Testis (tissue), 2 donors: ENCODE measurements at regions not wholly inside any gene's neighbourhood (a gene's known extent, or its start where the extent isn't known, plus 50 kb on each side); places are given as distances from the start of the nearest gene placed in this dataset.

Source experiments
- DNase-seq: peaks from one replicate; pipeline ENCODE4 v3.0.0-alpha.2; 2019
- H3K27ac ChIP-seq, 2 donors: fragments of 200-600 bp; sonication (generic); one replicate each; pipeline ENCODE4 v1.5.1; 2019
- H3K27me3 ChIP-seq: fragments of 200-600 bp; sonication (generic); one replicate; pipeline ENCODE4 v1.5.1; 2019
- H3K36me3 ChIP-seq: fragments of 200-600 bp; sonication (generic); one replicate; pipeline ENCODE4 v1.5.1; 2017; ENCODE audit warnings: low read depth; ENCODE audit errors: missing control alignments
- H3K4me1 ChIP-seq: fragments of 200-600 bp; sonication (generic); one replicate; pipeline ENCODE4 v1.5.1; 2019
- H3K4me3 ChIP-seq, 2 donors: fragments of 200-600 bp; sonication (generic); one replicate each; pipeline ENCODE4 v1.5.1; 2017 to 2019
- H3K9me3 ChIP-seq: fragments of 200-600 bp; sonication (generic); one replicate; pipeline ENCODE4 v1.5.1; 2017
- CTCF ChIP-seq, 3 experiments: fragments of 450-650 bp in 2 of 3; fragments of 200-600 bp in 1 of 3; sonication (generic) in 1 of 3; IDR thresholded peaks; one replicate each; pipeline ENCODE4 v1.5.1; 2016 to 2019; ENCODE audit warnings: antibody characterized with exemption in 3 of 3, mild to moderate bottlenecking in 2 of 3, moderate library complexity in 1 of 3
- POLR2A ChIP-seq: fragments of 450-650 bp; IDR thresholded peaks from one replicate; pipeline ENCODE4 v1.6.1; 2017; ENCODE audit warnings: antibody characterized with exemption, mild to moderate bottlenecking, moderate library complexity
- WGBS, 2 donors: methylation state at CpG; one replicate each; pipeline ENCODE4 v1.1.5; 2018; 5-methylcytosine and 5-hydroxymethylcytosine counted together
- intact Hi-C: fragments of 100-400 bp; cut with DNase I; formaldehyde crosslinking; loops from one replicate; pipeline ENCODE4 v1.15.1; 2023; ENCODE audit warnings: low total_unique reads

GRCh38 chrX:13261348-13261747, 58.5 kb downstream of the ATXN3L start:
- no peak overlapping the region for H3K4me3 ChIP-seq
- 83 to 93% methylated on average over 5 of the region's 5 CpGs for WGBS, 2 donors
- no peak for DNase-seq
- no peaks in the 10 kb centered on the region for H3K36me3 ChIP-seq
- H3K9me3 ChIP-seq: no peaks in the 10 kb centered on the region
- intact Hi-C loops: no loop called here
- H3K4me1 ChIP-seq: no peaks in the 10 kb centered on the region
- no peak overlapping the region for H3K27ac ChIP-seq
- TF ChIP-seq CTCF (IDR thresholded peaks at IDR 0.05) (no peak), POLR2A (no peak)
- no peaks in the 10 kb centered on the region for H3K27me3 ChIP-seq

GRCh38 chrX:13260598-13260997, 59.3 kb downstream of the ATXN3L start:
- Histone ChIP-seq H3K4me1 (no peaks in the 10 kb centered on the region), H3K36me3 (no peaks in the 10 kb centered on the region), H3K27ac (no peak overlapping the region), H3K27me3 (no peaks in the 10 kb centered on the region), H3K4me3 (no peak overlapping the region), H3K9me3 (no peaks in the 10 kb centered on the region)
- no peak for DNase-seq
- TF ChIP-seq CTCF (IDR thresholded peaks at IDR 0.05) (no peak), POLR2A (no peak)
- 97 to 100% methylated on average over 4 of the region's 4 CpGs for WGBS, 2 donors
- intact Hi-C loops: no loop called here

- intact Hi-C loops: no loop called here
- 96 to 100% methylated on average over 4 to 5 of the region's 5 CpGs for WGBS, 2 donors
Measured at GRCh38 chrX:13258725-13259124, 61.1 kb downstream of the ATXN3L start.

GRCh38 chrX:13258052-13258444, 61.8 kb downstream of the ATXN3L start:
- no peaks in the 10 kb centered on the region for H3K4me1 ChIP-seq
- TF ChIP-seq POLR2A (no peak), CTCF (IDR thresholded peaks at IDR 0.05) (no peak)
- H3K9me3 ChIP-seq: no peaks in the 10 kb centered on the region
- no peaks in the 10 kb centered on the region for H3K27me3 ChIP-seq
- H3K27ac ChIP-seq: no peak overlapping the region
- DNase-seq: no peak
- H3K36me3 ChIP-seq: no peaks in the 10 kb centered on the region
- no peak overlapping the region for H3K4me3 ChIP-seq
- 90 to 100% methylated on average over 2 to 3 of the region's 3 CpGs for WGBS, 2 donors
- intact Hi-C loops: no loop called here

More at GRCh38 chrX:13258725-13259124, 61.1 kb downstream of the ATXN3L start:
- no peak for TF ChIP-seq CTCF (IDR thresholded peaks at IDR 0.05)
- TF ChIP-seq POLR2A: no peak
- no peak overlapping the region for H3K27ac ChIP-seq
- H3K4me1 ChIP-seq: no peaks in the 10 kb centered on the region
- H3K27me3 ChIP-seq: no peaks in the 10 kb centered on the region
- H3K36me3 ChIP-seq: no peaks in the 10 kb centered on the region
- H3K9me3 ChIP-seq: no peaks in the 10 kb centered on the region
- no peak overlapping the region for H3K4me3 ChIP-seq
- DNase-seq: no peak

GRCh38 chrX:13257223-13258051, 62.4 kb downstream of the ATXN3L start:
- intact Hi-C loops: no loop called here
- DNase-seq: no peak
- H3K4me3 ChIP-seq: no peak overlapping the region
- H3K36me3 ChIP-seq: no peaks in the 10 kb centered on the region
- no peak overlapping the region for H3K27ac ChIP-seq
- H3K4me1 ChIP-seq: no peaks in the 10 kb centered on the region
- 87 to 88% methylated on average over 6 of the region's 6 CpGs for WGBS, 2 donors
- H3K27me3 ChIP-seq: no peaks in the 10 kb centered on the region
- no peaks in the 10 kb centered on the region for H3K9me3 ChIP-seq
- TF ChIP-seq CTCF (IDR thresholded peaks at IDR 0.05) (no peak), POLR2A (no peak)
